ENCODE measurements at regions not wholly inside any gene's neighbourhood (a gene's known extent, or its start where the extent isn't known, plus 50 kb on each side); places are given as distances from the start of the nearest gene placed in this dataset.

DNA sequence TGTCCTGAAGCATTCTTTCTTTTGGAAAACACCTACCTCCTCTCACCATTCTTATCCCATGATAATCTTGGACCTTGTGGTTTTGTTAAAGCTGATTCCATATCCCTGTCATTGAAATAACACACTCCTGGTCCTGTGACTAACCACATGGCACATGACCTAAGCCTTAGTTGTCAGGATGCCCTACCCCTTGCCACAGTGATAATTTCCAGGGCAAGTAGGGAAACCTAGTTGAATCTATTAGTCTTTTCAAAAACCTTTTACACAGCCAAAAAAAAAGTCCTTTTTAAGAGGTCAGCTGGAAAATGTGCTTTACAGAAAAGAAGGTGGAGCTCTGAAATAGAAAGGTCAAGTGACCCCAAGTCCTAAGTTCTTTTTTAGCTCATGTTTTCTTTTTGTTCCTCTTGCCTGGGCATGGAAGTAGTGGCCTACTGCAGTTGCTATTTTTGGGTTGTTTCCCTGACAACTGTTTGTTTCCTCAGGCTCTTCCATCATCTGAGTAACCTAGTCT is 608.4 kb downstream of the LRFN5 start:
- Histone ChIP-seq H3K27ac (ENCODE audit: insufficient read depth, low read length) (peak overlapping the region; percentile 74), H3K79me2 (ENCODE audit: control insufficient read depth, insufficient read depth, low read length) (no peaks in the 10 kb centered on the region), H3K9ac (ENCODE audit: insufficient read depth, low read length) (no peak overlapping the region), H4K20me1 (ENCODE audit: control insufficient read depth, extremely low read depth, insufficient read depth, low read length) (no peaks in the 10 kb centered on the region), H3K4me1 (ENCODE audit: control insufficient read depth, extremely low read depth, insufficient read depth, low read length) (no peaks in the 10 kb centered on the region), H3K4me3 (replicated peaks in 1 of 4; ENCODE audit: control extremely low read depth in 1 of 4, insufficient read depth in 1 of 4, low read depth in 3 of 4, low read length in 4 of 4) (no peak overlapping the region), H3K36me3 (ENCODE audit: control insufficient read depth, insufficient read depth, low read length) (no peaks in the 10 kb centered on the region), H3K9me3 (ENCODE audit: control insufficient read depth, insufficient read depth, low read depth, low read length) (no peaks in the 10 kb centered on the region), H2AFZ (ENCODE audit: low read length) (peak overlapping the region; percentile 14), H3K4me2 (ENCODE audit: extremely low read depth, insufficient read depth, low read length) (peak overlapping the region; percentile 45), H3K27me3 (ENCODE audit: control insufficient read depth, insufficient read depth, low read length) (no peaks in the 10 kb centered on the region)
- peak; percentile 83 to 85 for DNase-seq (ENCODE audit: low read depth in 2 of 2)
- no peak for TF ChIP-seq EZH2 (IDR thresholded peaks at IDR 0.05; ENCODE audit: low read length, missing control alignments)
- TF ChIP-seq, protein P1, sequence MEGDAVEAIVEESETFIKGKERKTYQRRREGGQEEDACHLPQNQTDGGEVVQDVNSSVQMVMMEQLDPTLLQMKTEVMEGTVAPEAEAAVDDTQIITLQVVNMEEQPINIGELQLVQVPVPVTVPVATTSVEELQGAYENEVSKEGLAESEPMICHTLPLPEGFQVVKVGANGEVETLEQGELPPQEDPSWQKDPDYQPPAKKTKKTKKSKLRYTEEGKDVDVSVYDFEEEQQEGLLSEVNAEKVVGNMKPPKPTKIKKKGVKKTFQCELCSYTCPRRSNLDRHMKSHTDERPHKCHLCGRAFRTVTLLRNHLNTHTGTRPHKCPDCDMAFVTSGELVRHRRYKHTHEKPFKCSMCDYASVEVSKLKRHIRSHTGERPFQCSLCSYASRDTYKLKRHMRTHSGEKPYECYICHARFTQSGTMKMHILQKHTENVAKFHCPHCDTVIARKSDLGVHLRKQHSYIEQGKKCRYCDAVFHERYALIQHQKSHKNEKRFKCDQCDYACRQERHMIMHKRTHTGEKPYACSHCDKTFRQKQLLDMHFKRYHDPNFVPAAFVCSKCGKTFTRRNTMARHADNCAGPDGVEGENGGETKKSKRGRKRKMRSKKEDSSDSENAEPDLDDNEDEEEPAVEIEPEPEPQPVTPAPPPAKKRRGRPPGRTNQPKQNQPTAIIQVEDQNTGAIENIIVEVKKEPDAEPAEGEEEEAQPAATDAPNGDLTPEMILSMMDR (conservative IDR thresholded peaks at IDR 0.05 in 1 of 2, IDR thresholded peaks at IDR 0.05 in 1 of 2; ENCODE audit: low read depth in 1 of 2, low read length in 2 of 2): no peak

DNA sequence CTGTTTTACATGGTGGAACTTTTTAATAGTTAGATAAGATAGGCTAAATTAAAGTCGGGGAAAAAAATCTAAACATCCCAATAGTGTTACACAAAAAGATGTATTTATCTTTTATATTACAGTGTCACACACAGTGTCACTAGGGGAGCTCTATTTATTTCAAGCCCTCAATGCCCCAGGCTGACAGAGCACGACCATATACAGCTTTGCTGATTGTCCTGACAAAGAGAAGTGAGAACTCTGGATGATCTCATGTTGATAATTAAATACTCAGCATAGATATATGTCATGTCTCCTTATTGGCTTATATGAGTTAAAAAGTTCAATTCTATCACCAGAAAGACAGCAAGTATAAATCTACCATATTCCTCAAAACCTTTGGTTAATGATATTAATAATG is 594.3 kb downstream of the LRFN5 start:
- no peak overlapping the region for H3K4me2 ChIP-seq (ENCODE audit: extremely low read depth, insufficient read depth, low read length)
- no peaks in the 10 kb centered on the region for H4K20me1 ChIP-seq (ENCODE audit: control insufficient read depth, extremely low read depth, insufficient read depth, low read length)
- no peaks in the 10 kb centered on the region for H3K9me3 ChIP-seq (ENCODE audit: control insufficient read depth, insufficient read depth, low read depth, low read length)
- DNase-seq (ENCODE audit: low read depth in 2 of 2): no peak
- no peak overlapping the region for H2AFZ ChIP-seq (ENCODE audit: low read length)
- H3K4me3 ChIP-seq (replicated peaks in 1 of 4; ENCODE audit: control extremely low read depth in 1 of 4, insufficient read depth in 1 of 4, low read depth in 3 of 4, low read length in 4 of 4): no peak overlapping the region
- H3K9ac ChIP-seq (ENCODE audit: insufficient read depth, low read length): no peak overlapping the region
- H3K27me3 ChIP-seq (ENCODE audit: control insufficient read depth, insufficient read depth, low read length): no peaks in the 10 kb centered on the region
- no peaks in the 10 kb centered on the region for H3K4me1 ChIP-seq (ENCODE audit: control insufficient read depth, extremely low read depth, insufficient read depth, low read length)
- no peaks in the 10 kb centered on the region for H3K36me3 ChIP-seq (ENCODE audit: control insufficient read depth, insufficient read depth, low read length)
- no peak for TF ChIP-seq EZH2 (IDR thresholded peaks at IDR 0.05; ENCODE audit: low read length, missing control alignments)
- TF ChIP-seq, protein P1 (conservative IDR thresholded peaks at IDR 0.05 in 1 of 2, IDR thresholded peaks at IDR 0.05 in 1 of 2; ENCODE audit: low read depth in 1 of 2, low read length in 2 of 2): no peak
- H3K79me2 ChIP-seq (ENCODE audit: control insufficient read depth, insufficient read depth, low read length): no peaks in the 10 kb centered on the region
- no peak overlapping the region for H3K27ac ChIP-seq (ENCODE audit: insufficient read depth, low read length)

DNA sequence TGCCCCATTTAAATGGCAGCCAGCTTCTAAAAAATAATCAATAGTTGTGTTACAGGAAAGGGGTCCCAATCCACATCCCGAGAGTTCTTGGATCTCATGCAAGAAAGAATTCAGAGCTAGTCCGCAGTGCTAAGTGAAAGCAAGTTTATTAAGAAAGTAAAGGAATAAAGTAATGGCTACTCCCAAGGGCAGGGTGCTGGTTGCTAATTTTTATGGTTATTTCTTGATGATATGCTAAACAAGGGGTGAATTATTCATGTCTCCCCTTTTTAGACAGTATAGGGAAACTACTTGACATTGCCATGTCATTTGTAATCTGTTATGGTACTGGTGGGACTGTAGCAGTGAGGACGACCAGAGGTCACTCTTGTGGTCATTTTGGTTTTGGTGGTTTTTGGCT is 591.3 kb downstream of the LRFN5 start:
- peaks cover 4% of the 10 kb centered on the region for H3K4me1 ChIP-seq (ENCODE audit: control insufficient read depth, extremely low read depth, insufficient read depth, low read length)
- no peak overlapping the region for H3K4me2 ChIP-seq (ENCODE audit: extremely low read depth, insufficient read depth, low read length)
- H3K27ac ChIP-seq (ENCODE audit: insufficient read depth, low read length): no peak overlapping the region
- no peaks in the 10 kb centered on the region for H3K9me3 ChIP-seq (ENCODE audit: control insufficient read depth, insufficient read depth, low read depth, low read length)
- H2AFZ ChIP-seq (ENCODE audit: low read length): no peak overlapping the region
- no peak for TF ChIP-seq EZH2 (IDR thresholded peaks at IDR 0.05; ENCODE audit: low read length, missing control alignments)
- TF ChIP-seq, protein P1 (conservative IDR thresholded peaks at IDR 0.05 in 1 of 2, IDR thresholded peaks at IDR 0.05 in 1 of 2; ENCODE audit: low read depth in 1 of 2, low read length in 2 of 2): no peak
- no peaks in the 10 kb centered on the region for H3K79me2 ChIP-seq (ENCODE audit: control insufficient read depth, insufficient read depth, low read length)
- no peak overlapping the region for H3K4me3 ChIP-seq (replicated peaks in 1 of 4; ENCODE audit: control extremely low read depth in 1 of 4, insufficient read depth in 1 of 4, low read depth in 3 of 4, low read length in 4 of 4)
- peak in 1 of 2 donors; percentile 23 for DNase-seq (ENCODE audit: low read depth in 2 of 2)
- H4K20me1 ChIP-seq (ENCODE audit: control insufficient read depth, extremely low read depth, insufficient read depth, low read length): no peaks in the 10 kb centered on the region
- no peaks in the 10 kb centered on the region for H3K36me3 ChIP-seq (ENCODE audit: control insufficient read depth, insufficient read depth, low read length)
- H3K9ac ChIP-seq (ENCODE audit: insufficient read depth, low read length): no peak overlapping the region
- no peaks in the 10 kb centered on the region for H3K27me3 ChIP-seq (ENCODE audit: control insufficient read depth, insufficient read depth, low read length)
